IMR-90 (cell line): ENCODE measurements at regions not wholly inside any gene's neighbourhood (a gene's known extent, or its start where the extent isn't known, plus 50 kb on each side); places are given as distances from the start of the nearest gene placed in this dataset.

ENCODE experiments used
- ATAC-seq: fragments of 200-7000 bp; cut with Tn5 transposase; 2 replicates; pipeline ENCODE4 v1.9.1; 2020; ENCODE audit warnings: low read depth, mild to moderate bottlenecking, moderate library complexity
- BruUV-seq: library from RNA; stranded (reverse); fragments of 400-500 nt; replicated peaks from 2 replicates; lab custom pipeline; 2021; lab: Mats Ljungman, UMichigan
- CTCF ChIA-PET: fragments of 300-600 bp; formaldehyde crosslinking; extraction: SDS; loops from one replicate; lab custom pipeline; 2021; ENCODE audit warnings: antibody characterized with exemption; lab: Yijun Ruan, JAX
- POLR2A ChIA-PET: fragments of 300-600 bp; sonication (Branson Sonifier 250); formaldehyde crosslinking; loops from one replicate; lab custom pipeline; 2022; ENCODE audit warnings: antibody characterized with exemption; ENCODE audit not compliant: unreplicated experiment; lab: Charles Lee
- DNase-seq: peaks from one replicate; pipeline ENCODE4 v3.0.0; 2013
- H2AFZ ChIP-seq: replicated peaks from 2 replicates; pipeline ENCODE3; 2013; ENCODE audit warnings: low read length, mild to moderate bottlenecking; ENCODE audit not compliant: poor library complexity
- H2AK5ac ChIP-seq: 2 replicates; pipeline ENCODE4 v1.6.1; 2013; ENCODE audit warnings: low read depth, low read length, inconsistent platforms
- H2AK9ac ChIP-seq: replicated peaks from 2 replicates; pipeline ENCODE3; 2013; ENCODE audit warnings: mild to moderate bottlenecking, low read depth, low read length, moderate library complexity; ENCODE audit not compliant: poor library complexity
- H2BK120ac ChIP-seq: 2 replicates; pipeline ENCODE4 v1.6.1; 2013; ENCODE audit warnings: low read depth, low read length, inconsistent platforms
- H2BK15ac ChIP-seq: 3 replicates; pipeline ENCODE4 v1.6.1; 2013; ENCODE audit warnings: low read depth, low read length, inconsistent platforms
- H2BK20ac ChIP-seq: 2 replicates; pipeline ENCODE4 v1.6.1; 2013; ENCODE audit warnings: low read depth, mild to moderate bottlenecking, inconsistent platforms, low read length, moderate library complexity
- H2BK5ac ChIP-seq: 2 replicates; pipeline ENCODE4 v1.6.1; 2013; ENCODE audit warnings: mild to moderate bottlenecking, low read depth, low read length, inconsistent platforms; ENCODE audit not compliant: poor library complexity, severe bottlenecking
- H3K14ac ChIP-seq: replicated peaks from 2 replicates; pipeline ENCODE4 v1.6.1; 2013; ENCODE audit warnings: low read depth, low read length, inconsistent platforms
- H3K18ac ChIP-seq: 2 replicates; pipeline ENCODE4 v1.6.1; 2013; ENCODE audit warnings: low read depth, low read length, control low read depth
- H3K23ac ChIP-seq: 2 replicates; pipeline ENCODE4 v1.6.1; 2013; ENCODE audit warnings: low read depth, low read length, inconsistent platforms
- H3K27ac ChIP-seq: 2 replicates; pipeline ENCODE4 v1.5.1; 2013; ENCODE audit warnings: mild to moderate bottlenecking, control low read depth, low read length; ENCODE audit not compliant: insufficient read depth
- H3K27me3 ChIP-seq: 2 replicates; pipeline ENCODE4 v1.6.1; 2013; ENCODE audit warnings: low read length; ENCODE audit not compliant: control insufficient read depth, insufficient read depth
- H3K36me3 ChIP-seq: 2 replicates; pipeline ENCODE4 v1.6.1; 2013; ENCODE audit warnings: low read length, mixed read lengths; ENCODE audit not compliant: control insufficient read depth, insufficient read depth
- H3K4ac ChIP-seq: 2 replicates; pipeline ENCODE4 v1.6.1; 2013; ENCODE audit warnings: low read depth, low read length, inconsistent platforms
- H3K4me1 ChIP-seq: 2 replicates; pipeline ENCODE4 v1.6.1; 2013; ENCODE audit warnings: low read length, mixed read lengths; ENCODE audit not compliant: control insufficient read depth, insufficient read depth
- H3K4me2 ChIP-seq: 2 replicates; pipeline ENCODE4 v1.6.1; 2013; ENCODE audit warnings: low read depth, mild to moderate bottlenecking, control low read depth, low read length, moderate library complexity
- H3K4me3 ChIP-seq: 2 replicates; pipeline ENCODE4 v1.5.1; 2013; ENCODE audit warnings: low read depth, mild to moderate bottlenecking, control low read depth, low read length, moderate library complexity; ENCODE audit not compliant: insufficient read depth
- H3K56ac ChIP-seq: 2 replicates; pipeline ENCODE4 v1.6.1; 2013; ENCODE audit warnings: low read length, inconsistent platforms; ENCODE audit not compliant: insufficient read depth; ENCODE audit errors: extremely low read depth
- H3K79me1 ChIP-seq, 2 experiments: 2 replicates each; pipeline ENCODE4 v1.6.1; 2013; ENCODE audit warnings: low read length in 2 of 2, inconsistent platforms in 1 of 2, low read depth in 1 of 2
- H3K9ac ChIP-seq: 2 replicates; pipeline ENCODE4 v1.6.1; 2013; ENCODE audit warnings: low read depth, low read length, control low read depth
- H3K9me1 ChIP-seq: 2 replicates; pipeline ENCODE4 v1.6.1; 2013; ENCODE audit warnings: low read length, inconsistent platforms; ENCODE audit not compliant: insufficient read depth
- H3K9me3 ChIP-seq: 2 replicates; pipeline ENCODE4 v1.6.1; 2013; ENCODE audit warnings: low read length; ENCODE audit not compliant: control insufficient read depth, insufficient read depth
- H4K20me1 ChIP-seq: 2 replicates; pipeline ENCODE4 v1.6.1; 2013; ENCODE audit warnings: low read length, inconsistent platforms; ENCODE audit not compliant: insufficient read depth
- H4K5ac ChIP-seq: 2 replicates; pipeline ENCODE4 v1.6.1; 2013; ENCODE audit warnings: mild to moderate bottlenecking, low read depth, low read length, control low read depth
- H4K8ac ChIP-seq, 2 experiments: 2 replicates each; pipeline ENCODE4 v1.6.1; 2013; ENCODE audit warnings: low read depth in 2 of 2, low read length in 2 of 2, control low read depth in 1 of 2, inconsistent platforms in 1 of 2
- H4K91ac ChIP-seq: 2 replicates; pipeline ENCODE4 v1.6.1; 2013; ENCODE audit warnings: low read depth, low read length, inconsistent platforms; ENCODE audit not compliant: insufficient read depth
- CHD1 ChIP-seq: IDR thresholded peaks from 2 replicates; pipeline ENCODE4 v1.6.1; 2012; ENCODE audit warnings: low read depth, low read length, improper control_type of control experiment
- CTCF ChIP-seq: conservative IDR thresholded peaks from 2 replicates; pipeline ENCODE4 v1.5.1; 2012; ENCODE audit warnings: mild to moderate bottlenecking, low read depth, low read length, improper control_type of control experiment
- ELK1 ChIP-seq: fragments of 150-350 bp; IDR thresholded peaks from 2 replicates; pipeline ENCODE4 v1.6.1; 2016; ENCODE audit warnings: low read depth, mild to moderate bottlenecking, low read length, moderate library complexity, borderline replicate concordance
- FOS ChIP-seq: fragments of 150-350 bp; IDR thresholded peaks from 2 replicates; pipeline ENCODE4 v1.6.1; 2016; ENCODE audit warnings: low read depth, low read length
- MAFK ChIP-seq: IDR thresholded peaks from 2 replicates; pipeline ENCODE4 v1.6.1; 2012; ENCODE audit warnings: low read depth, low read length, improper control_type of control experiment
- MAZ ChIP-seq: IDR thresholded peaks from 2 replicates; pipeline ENCODE4 v1.6.1; 2012; ENCODE audit warnings: low read depth, mild to moderate bottlenecking, low read length, improper control_type of control experiment, moderate library complexity, borderline replicate concordance
- MXI1 ChIP-seq: IDR thresholded peaks from 2 replicates; pipeline ENCODE4 v1.6.1; 2012; ENCODE audit warnings: low read depth, mild to moderate bottlenecking, low read length, moderate library complexity, borderline replicate concordance
- NFE2L2 ChIP-seq: fragments of 150-350 bp; IDR thresholded peaks from 2 replicates; pipeline ENCODE4 v1.6.1; 2016; ENCODE audit warnings: low read depth, mild to moderate bottlenecking, low read length
- POLR2A ChIP-seq: IDR thresholded peaks from 2 replicates; pipeline ENCODE4 v1.6.1; 2012; ENCODE audit warnings: mild to moderate bottlenecking, low read depth, low read length
- RAD21 ChIP-seq: IDR thresholded peaks from 2 replicates; pipeline ENCODE4 v1.6.1; 2012; ENCODE audit warnings: low read length, improper control_type of control experiment
- RCOR1 ChIP-seq: IDR thresholded peaks from 2 replicates; pipeline ENCODE4 v1.6.1; 2012; ENCODE audit warnings: mild to moderate bottlenecking, low read length, improper control_type of control experiment; ENCODE audit not compliant: insufficient replicate concordance
- RFX5 ChIP-seq: IDR thresholded peaks from 2 replicates; pipeline ENCODE4 v1.8.0; 2012; ENCODE audit warnings: low read depth, mild to moderate bottlenecking, low read length, moderate library complexity
- SMC3 ChIP-seq: fragments of 150-350 bp; IDR thresholded peaks from 2 replicates; pipeline ENCODE4 v1.6.1; 2016; ENCODE audit warnings: low read depth, mild to moderate bottlenecking, antibody characterized with exemption, low read length, moderate library complexity
- USF2 ChIP-seq: fragments of 150-350 bp; IDR thresholded peaks from 2 replicates; pipeline ENCODE4 v1.6.1; 2017; ENCODE audit warnings: mild to moderate bottlenecking, antibody characterized with exemption, low read length, low read depth
- WGBS, 2 experiments: methylation state at CpG; one replicate each; pipeline versions ENCODE4 v1.1.5 to v1.1.7; 2013; ENCODE audit warnings: missing lambda C conversion rate in 2 of 2; ENCODE audit not compliant: insufficient read length in 1 of 2; ENCODE audit errors: extremely low coverage in 2 of 2; 5-methylcytosine and 5-hydroxymethylcytosine counted together
- dilution Hi-C: fragments of 300-500 bp; cut with HindIII; formaldehyde crosslinking; loops from one replicate; pipeline ENCODE4 v1.14.3; 2018; ENCODE audit warnings: low sequenced_read_pairs; ENCODE audit not compliant: unreplicated experiment
- in situ Hi-C: fragments of 300-500 bp; cut with MboI; formaldehyde crosslinking; loops from 3 replicates; pipeline ENCODE4 v1.14.3; 2019; ENCODE audit warnings: low sequenced_read_pairs, inconsistent platforms, mixed read lengths
- intact Hi-C: fragments of 100-400 bp; cut with micrococcal nuclease; formaldehyde crosslinking; loops from 2 replicates; pipeline ENCODE4 v1.10.0; 2022

- H3K79me1 ChIP-seq: no peaks in the 10 kb centered on the region
- H3K36me3 ChIP-seq: no peaks in the 10 kb centered on the region
- DNase-seq (no peak), ATAC-seq (no peak)
- dilution Hi-C loops: no loop called here
- H3K9me1 ChIP-seq: no peaks in the 10 kb centered on the region
- H4K8ac ChIP-seq: no peak overlapping the region
- no peak overlapping the region for H3K9ac ChIP-seq
- no CpG with 5 or more reads among the region's 1 CpG for WGBS, 2 experiments
- no peak overlapping the region for H2BK15ac ChIP-seq
- H3K4me1 ChIP-seq: no peaks in the 10 kb centered on the region
- H3K27me3 ChIP-seq: no peaks in the 10 kb centered on the region
- no peak overlapping the region for H3K4ac ChIP-seq
- no peak overlapping the region for H3K18ac ChIP-seq
- BruUV-seq: no TSS peak
- no peak overlapping the region for H3K4me3 ChIP-seq
- H4K20me1 ChIP-seq: no peaks in the 10 kb centered on the region
- no peak overlapping the region for H2BK20ac ChIP-seq
- TF ChIP-seq MXI1 (no peak), RCOR1 (no peak), FOS (no peak), SMC3 (no peak), CHD1 (no peak), MAZ (no peak), ELK1 (no peak), RAD21 (no peak), CTCF (no peak), POLR2A (no peak), NFE2L2 (no peak), USF2 (no peak), MAFK (no peak), RFX5 (no peak)
- ChIA-PET CTCF (no interaction called here), POLR2A (no interaction called here)
- H2AK5ac ChIP-seq: no peak overlapping the region
- H4K91ac ChIP-seq: no peak overlapping the region
- no peak overlapping the region for H3K23ac ChIP-seq
- intact Hi-C loops: no loop called here
- H3K4me2 ChIP-seq: no peak overlapping the region
- H3K9me3 ChIP-seq: peaks cover 12% of the 10 kb centered on the region
- in situ Hi-C loops: no loop called here
- H2AK9ac ChIP-seq: no peak overlapping the region
- no peak overlapping the region for H3K27ac ChIP-seq
- no peak overlapping the region for H2BK5ac ChIP-seq
- H2AFZ ChIP-seq: no peak overlapping the region
- H4K5ac ChIP-seq: no peak overlapping the region
- no peak overlapping the region for H3K56ac ChIP-seq
- H3K14ac ChIP-seq: no peak overlapping the region
- H2BK120ac ChIP-seq: no peak overlapping the region
These were observed 255.2 kb upstream of the POT1 start for GRCh38 chr7:125184801-125185200.
